Cardiac muscle cell (in vitro differentiated cells and primary cell): ENCODE measurements at regions not wholly inside any gene's neighbourhood (a gene's known extent, or its start where the extent isn't known, plus 50 kb on each side); places are given as distances from the start of the nearest gene placed in this dataset.

Source experiments
- DNase-seq, 2 donors: peaks; one replicate each; pipeline versions ENCODE4 v3.0.0 to v3.0.0-alpha.2; 2010 to 2017; ENCODE audit warnings: low read depth in 1 of 2, low spot score in 1 of 2
- H3K27ac ChIP-seq: fragments of 200-600 bp; sonication (generic); 2 replicates; pipeline ENCODE4 v1.5.1; 2016
- H3K27me3 ChIP-seq: fragments of 200-600 bp; sonication (generic); 2 replicates; pipeline ENCODE4 v1.6.0; 2016; ENCODE audit warnings: control low read depth
- H3K36me3 ChIP-seq: fragments of 200-600 bp; sonication (generic); 2 replicates; pipeline ENCODE4 v1.5.1; 2016; ENCODE audit warnings: control low read depth
- H3K4me1 ChIP-seq: fragments of 200-600 bp; sonication (generic); 2 replicates; pipeline ENCODE4 v1.8.1; 2017; ENCODE audit warnings: low read depth, mild to moderate bottlenecking, mixed run types
- H3K4me3 ChIP-seq: fragments of 200-600 bp; sonication (generic); 2 replicates; pipeline ENCODE4 v1.5.1; 2016; ENCODE audit warnings: mild to moderate bottlenecking
- H3K9me3 ChIP-seq: fragments of 200-600 bp; sonication (generic); 2 replicates; pipeline ENCODE4 v1.5.1; 2017; ENCODE audit warnings: low read depth, mild to moderate bottlenecking, control low read depth
- TF ChIP-seq, protein P1 (sequence below): IDR thresholded peaks from 2 replicates; pipeline ENCODE4 v1.5.1; 2012; ENCODE audit warnings: low read depth, mild to moderate bottlenecking, low read length

DNA sequence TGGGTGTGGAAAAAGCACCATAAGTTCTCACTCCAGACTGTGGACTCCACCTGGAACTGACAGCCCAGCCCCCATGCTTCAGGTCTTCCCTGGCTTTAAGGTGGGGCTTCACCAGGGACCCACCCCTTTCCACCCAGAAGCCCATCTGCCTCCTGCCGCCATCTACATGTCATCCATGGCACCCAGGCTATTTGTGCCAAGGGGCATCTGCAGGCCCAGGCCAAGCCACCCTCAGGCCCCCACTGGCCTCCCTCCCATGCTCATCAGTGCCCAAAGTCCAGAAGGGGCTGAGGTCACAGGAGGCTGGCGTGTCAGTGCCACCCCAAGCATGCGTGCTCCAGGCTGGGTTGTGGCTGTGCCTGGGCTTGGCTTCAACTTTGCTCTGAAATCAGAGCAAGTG, 212.2 kb upstream of the DIO3 start:
- TF ChIP-seq, protein P1, sequence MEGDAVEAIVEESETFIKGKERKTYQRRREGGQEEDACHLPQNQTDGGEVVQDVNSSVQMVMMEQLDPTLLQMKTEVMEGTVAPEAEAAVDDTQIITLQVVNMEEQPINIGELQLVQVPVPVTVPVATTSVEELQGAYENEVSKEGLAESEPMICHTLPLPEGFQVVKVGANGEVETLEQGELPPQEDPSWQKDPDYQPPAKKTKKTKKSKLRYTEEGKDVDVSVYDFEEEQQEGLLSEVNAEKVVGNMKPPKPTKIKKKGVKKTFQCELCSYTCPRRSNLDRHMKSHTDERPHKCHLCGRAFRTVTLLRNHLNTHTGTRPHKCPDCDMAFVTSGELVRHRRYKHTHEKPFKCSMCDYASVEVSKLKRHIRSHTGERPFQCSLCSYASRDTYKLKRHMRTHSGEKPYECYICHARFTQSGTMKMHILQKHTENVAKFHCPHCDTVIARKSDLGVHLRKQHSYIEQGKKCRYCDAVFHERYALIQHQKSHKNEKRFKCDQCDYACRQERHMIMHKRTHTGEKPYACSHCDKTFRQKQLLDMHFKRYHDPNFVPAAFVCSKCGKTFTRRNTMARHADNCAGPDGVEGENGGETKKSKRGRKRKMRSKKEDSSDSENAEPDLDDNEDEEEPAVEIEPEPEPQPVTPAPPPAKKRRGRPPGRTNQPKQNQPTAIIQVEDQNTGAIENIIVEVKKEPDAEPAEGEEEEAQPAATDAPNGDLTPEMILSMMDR: no peak

DNA sequence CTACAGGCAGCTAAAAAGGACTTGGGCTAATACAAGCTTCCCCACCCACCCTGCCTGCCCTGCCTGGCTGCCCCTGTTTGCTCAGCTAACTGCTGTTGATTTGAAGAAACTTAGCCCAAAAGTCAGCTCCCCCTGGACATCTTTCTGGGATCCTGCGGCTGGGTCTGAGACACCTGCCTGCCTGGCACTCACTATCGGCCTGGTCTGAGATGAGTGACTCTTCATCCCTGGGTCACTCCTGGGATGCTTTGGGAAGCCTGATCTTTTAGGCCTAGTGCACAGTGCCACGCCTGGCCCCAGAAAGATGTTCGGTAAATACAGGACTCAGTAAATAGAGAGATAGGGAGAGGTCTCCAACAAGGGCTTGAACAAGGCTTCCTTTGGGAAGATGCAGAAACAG, 211.3 kb upstream of the DIO3 start:
- Histone ChIP-seq H3K27ac (no peak overlapping the region), H3K4me3 (no peak overlapping the region), H3K36me3 (no peaks in the 10 kb centered on the region), H3K9me3 (no peaks in the 10 kb centered on the region), H3K4me1 (no peaks in the 10 kb centered on the region), H3K27me3 (no peaks in the 10 kb centered on the region)
- TF ChIP-seq, protein P1: no peak
- no peak for DNase-seq

More for the DNA sequence above, 212.2 kb upstream of the DIO3 start:
- H3K4me3 ChIP-seq: no peak overlapping the region
- DNase-seq: no peak
- H3K27me3 ChIP-seq: no peaks in the 10 kb centered on the region
- H3K4me1 ChIP-seq: no peaks in the 10 kb centered on the region
- H3K9me3 ChIP-seq: no peaks in the 10 kb centered on the region
- H3K36me3 ChIP-seq: no peaks in the 10 kb centered on the region
- no peak overlapping the region for H3K27ac ChIP-seq

- peak in 1 of 2 donors; percentile 1 for DNase-seq
- no peaks in the 10 kb centered on the region for H3K36me3 ChIP-seq
- TF ChIP-seq, protein P1: no peak
- no peaks in the 10 kb centered on the region for H3K4me1 ChIP-seq
- no peaks in the 10 kb centered on the region for H3K27me3 ChIP-seq
- no peak overlapping the region for H3K27ac ChIP-seq
- no peaks in the 10 kb centered on the region for H3K9me3 ChIP-seq
- H3K4me3 ChIP-seq: no peak overlapping the region
Measured at GRCh38 chr14:101350691-101351090, 210.6 kb upstream of the DIO3 start.

GRCh38 chr14:101351146-101351545, 210.1 kb upstream of the DIO3 start:
- Histone ChIP-seq H3K36me3 (no peaks in the 10 kb centered on the region), H3K4me1 (no peaks in the 10 kb centered on the region), H3K9me3 (no peaks in the 10 kb centered on the region), H3K27ac (no peak overlapping the region), H3K4me3 (no peak overlapping the region), H3K27me3 (no peaks in the 10 kb centered on the region)
- TF ChIP-seq, protein P1: no peak
- DNase-seq: no peak

DNA sequence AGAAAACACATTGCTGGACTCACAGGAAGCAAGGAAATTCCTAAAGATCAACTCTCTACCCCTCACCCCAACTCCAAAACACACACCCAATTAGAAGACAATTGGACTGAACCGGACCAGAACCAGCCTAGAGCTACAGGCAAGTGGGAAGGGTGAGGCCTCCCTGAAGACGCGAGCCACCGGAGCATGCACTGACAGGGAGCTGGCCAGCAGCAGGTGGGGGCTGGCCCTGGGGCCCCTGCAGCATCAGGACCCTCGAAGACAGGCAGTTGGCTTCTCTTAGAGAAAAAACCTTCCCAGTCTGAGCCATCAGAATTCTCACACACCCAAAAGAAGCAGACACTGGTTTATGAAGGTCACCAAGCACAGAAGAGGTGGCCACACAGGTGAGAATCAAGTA, 209.5 kb upstream of the DIO3 start:
- no peak for DNase-seq
- Histone ChIP-seq H3K36me3 (no peaks in the 10 kb centered on the region), H3K4me1 (no peaks in the 10 kb centered on the region), H3K4me3 (no peak overlapping the region), H3K27ac (no peak overlapping the region), H3K27me3 (no peaks in the 10 kb centered on the region), H3K9me3 (no peaks in the 10 kb centered on the region)
- TF ChIP-seq, protein P1: no peak

GRCh38 chr14:101352567-101352966, 208.7 kb upstream of the DIO3 start:
- DNase-seq: no peak
- Histone ChIP-seq H3K27ac (no peak overlapping the region), H3K4me1 (no peaks in the 10 kb centered on the region), H3K27me3 (no peaks in the 10 kb centered on the region), H3K9me3 (no peaks in the 10 kb centered on the region), H3K4me3 (no peak overlapping the region), H3K36me3 (no peaks in the 10 kb centered on the region)
- TF ChIP-seq, protein P1: no peak
